Cardiac fibroblast (primary cell): ENCODE measurements at regions not wholly inside any gene's neighbourhood (a gene's known extent, or its start where the extent isn't known, plus 50 kb on each side); places are given as distances from the start of the nearest gene placed in this dataset.
A peak's percentile ranks its signal among the peaks of the same experiment; 100 is the strongest.

Experiments
- DNase-seq, 2 donors: peaks; one replicate each; pipeline versions ENCODE4 v3.0.0 to v3.0.0-alpha.2; 2010; ENCODE audit warnings: low read depth in 2 of 2
- H3K4me3 ChIP-seq, 2 donors: replicated peaks in 1 of 2; 1 replicate in 1 of 2; 2 replicates in 1 of 2; pipeline ENCODE4 v1.5.1; 2011; ENCODE audit warnings: low read depth in 2 of 2, low read length in 2 of 2, mild to moderate bottlenecking in 2 of 2, moderate library complexity in 1 of 2
- TF ChIP-seq, protein P1 (sequence below): IDR thresholded peaks from one replicate; pipeline ENCODE4 v1.5.1; 2011; ENCODE audit warnings: low read depth, mild to moderate bottlenecking, low read length, inconsistent platforms

DNA sequence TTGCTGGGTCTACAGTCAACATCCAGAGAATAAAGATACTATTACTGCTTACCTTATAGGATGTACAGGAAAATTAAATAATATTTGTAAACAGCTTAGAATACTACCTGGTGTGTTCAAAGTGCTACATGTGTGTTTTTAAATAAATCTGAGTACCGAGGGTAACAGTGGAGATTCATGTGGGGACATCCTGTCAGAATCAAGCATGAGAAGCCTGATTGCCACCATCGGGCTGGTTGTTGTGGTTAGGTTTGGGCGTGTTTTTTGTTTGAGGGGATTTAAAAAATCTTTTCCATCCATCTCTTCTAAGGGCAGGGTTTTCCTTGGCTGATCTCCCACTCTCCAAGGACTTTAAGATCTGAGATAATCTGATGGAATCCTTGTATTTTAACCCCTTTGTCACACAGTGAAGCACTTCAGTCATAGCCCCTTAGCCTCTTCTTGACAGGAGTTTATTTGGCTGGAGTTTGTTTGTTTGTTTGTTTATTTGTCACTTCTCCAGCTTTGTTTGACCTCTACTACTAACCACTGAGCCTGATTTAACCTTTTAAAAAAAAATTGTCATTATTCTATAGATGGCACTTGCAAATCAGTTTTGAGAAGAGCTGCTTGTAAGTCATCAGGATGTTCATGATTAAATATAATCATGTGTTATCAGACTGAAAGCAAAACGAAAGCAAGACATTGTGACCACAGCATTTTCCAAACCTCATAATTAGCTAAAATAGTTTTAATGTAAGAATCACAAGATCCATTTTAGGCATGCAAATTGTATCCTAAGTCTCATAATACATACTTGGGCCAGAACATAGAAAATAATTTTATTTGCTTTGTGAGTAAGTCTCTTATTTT lies 72.8 kb upstream of the RARB start:
- TF ChIP-seq, protein P1, sequence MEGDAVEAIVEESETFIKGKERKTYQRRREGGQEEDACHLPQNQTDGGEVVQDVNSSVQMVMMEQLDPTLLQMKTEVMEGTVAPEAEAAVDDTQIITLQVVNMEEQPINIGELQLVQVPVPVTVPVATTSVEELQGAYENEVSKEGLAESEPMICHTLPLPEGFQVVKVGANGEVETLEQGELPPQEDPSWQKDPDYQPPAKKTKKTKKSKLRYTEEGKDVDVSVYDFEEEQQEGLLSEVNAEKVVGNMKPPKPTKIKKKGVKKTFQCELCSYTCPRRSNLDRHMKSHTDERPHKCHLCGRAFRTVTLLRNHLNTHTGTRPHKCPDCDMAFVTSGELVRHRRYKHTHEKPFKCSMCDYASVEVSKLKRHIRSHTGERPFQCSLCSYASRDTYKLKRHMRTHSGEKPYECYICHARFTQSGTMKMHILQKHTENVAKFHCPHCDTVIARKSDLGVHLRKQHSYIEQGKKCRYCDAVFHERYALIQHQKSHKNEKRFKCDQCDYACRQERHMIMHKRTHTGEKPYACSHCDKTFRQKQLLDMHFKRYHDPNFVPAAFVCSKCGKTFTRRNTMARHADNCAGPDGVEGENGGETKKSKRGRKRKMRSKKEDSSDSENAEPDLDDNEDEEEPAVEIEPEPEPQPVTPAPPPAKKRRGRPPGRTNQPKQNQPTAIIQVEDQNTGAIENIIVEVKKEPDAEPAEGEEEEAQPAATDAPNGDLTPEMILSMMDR, result no peak
- H3K4me3 ChIP-seq, result no peak overlapping the region
- DNase-seq, result no peak

DNA sequence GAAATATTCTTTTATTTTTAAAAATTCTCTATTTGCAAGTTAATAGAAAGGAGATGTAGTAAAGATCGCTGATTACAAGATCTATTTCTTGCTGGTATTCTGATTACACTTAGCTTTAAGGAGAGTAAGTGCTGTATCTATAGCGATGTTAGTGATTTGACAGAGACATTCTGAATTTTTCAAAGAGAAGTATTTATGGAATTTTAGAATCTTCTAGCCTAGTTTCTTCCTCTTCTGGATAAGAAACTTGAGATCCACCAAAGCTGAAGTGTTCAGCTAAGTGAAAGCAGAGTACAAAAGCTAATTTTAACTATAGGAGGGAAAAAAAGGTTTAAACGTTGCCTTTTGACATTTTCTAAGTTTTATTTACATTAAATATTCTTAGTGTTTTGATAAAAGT lies 72.1 kb upstream of the RARB start:
- DNase-seq, result no peak
- TF ChIP-seq, protein P1, result no peak
- H3K4me3 ChIP-seq, result no peak overlapping the region

DNA sequence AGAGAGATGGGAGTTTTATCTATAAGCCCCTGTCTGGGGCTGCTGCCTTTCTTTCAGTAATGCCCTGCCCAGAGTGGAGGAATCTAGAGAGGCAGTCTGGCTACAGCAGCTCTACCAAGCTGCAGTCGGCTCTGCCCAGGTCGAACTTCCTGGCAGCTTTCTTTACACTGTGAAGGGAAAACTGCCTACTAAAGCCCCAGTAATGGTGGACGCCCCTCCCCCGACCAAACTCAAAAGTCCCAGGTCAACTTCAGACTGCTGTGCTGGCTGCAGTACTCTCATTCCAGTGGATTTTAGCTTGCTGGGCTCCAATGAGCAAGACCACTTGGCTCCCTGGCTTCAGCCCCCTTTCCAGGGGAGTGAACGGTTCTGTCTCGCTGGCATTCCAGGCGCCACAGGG lies 65.9 kb upstream of the RARB start:
- no peak overlapping the region for H3K4me3 ChIP-seq
- TF ChIP-seq, protein P1, result no peak
- DNase-seq, result no peak

DNA sequence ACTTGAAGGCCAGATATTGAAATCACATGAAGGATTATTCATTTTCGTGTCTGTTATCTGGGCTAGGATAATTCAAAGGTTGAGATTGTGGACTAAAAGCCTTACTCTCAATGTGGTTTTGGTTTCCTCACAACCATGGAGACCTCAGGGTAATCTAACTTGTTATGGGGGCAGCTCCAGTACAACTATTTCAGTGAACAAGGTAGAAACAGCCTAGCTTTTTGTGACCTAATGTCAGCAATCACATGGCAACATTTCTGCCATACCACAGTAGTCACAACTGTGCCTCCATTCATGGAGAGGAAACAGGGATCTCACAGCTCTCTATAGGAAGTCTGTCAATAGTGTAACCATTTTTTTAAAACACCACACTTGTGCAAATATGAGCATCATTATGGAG lies 62.4 kb upstream of the RARB start:
- TF ChIP-seq, protein P1, result no peak
- H3K4me3 ChIP-seq, result no peak overlapping the region
- no peak for DNase-seq

DNA sequence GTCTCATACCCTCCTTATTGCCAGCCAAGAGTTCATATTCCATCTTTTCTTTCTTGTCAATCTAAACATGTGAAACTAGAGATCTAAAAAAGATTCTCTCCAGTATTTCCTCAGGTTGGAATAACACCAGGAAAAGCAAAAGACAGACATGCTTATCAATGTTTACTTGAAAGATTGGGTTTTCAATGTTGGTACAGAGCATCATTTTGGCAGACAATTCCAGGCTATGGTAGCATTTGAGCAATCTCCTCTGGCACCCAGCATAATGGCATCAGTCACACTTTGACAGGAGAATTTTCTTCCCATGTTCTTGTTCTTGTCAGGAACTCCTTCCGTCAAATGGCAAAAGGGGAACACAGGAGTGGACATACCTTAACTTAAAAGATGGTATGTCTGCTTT lies 61.0 kb upstream of the RARB start:
- no peak for DNase-seq
- H3K4me3 ChIP-seq, result no peak overlapping the region
- TF ChIP-seq, protein P1, result no peak

DNA sequence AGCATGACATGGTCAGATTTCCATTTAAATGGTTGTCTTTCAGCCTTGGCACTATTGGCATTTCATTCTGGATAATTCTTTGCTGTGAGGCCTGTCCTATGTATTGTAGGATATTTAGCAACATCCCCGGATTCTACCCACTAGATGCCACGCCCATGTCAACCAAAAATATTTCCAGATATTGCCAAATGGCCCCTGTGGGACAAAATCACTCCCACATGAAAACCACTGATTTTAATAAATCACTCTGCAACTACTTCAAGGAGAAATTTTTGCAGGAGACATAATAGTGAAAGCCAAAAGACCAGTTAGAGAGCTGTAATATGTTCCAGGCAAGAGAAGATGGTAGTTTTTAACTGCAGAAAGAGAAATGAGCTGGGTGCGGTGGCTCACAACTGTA lies 55.9 kb upstream of the RARB start:
- TF ChIP-seq, protein P1, result no peak
- no peak overlapping the region for H3K4me3 ChIP-seq
- peak in 1 of 2 donors; percentile 34 for DNase-seq
